Coronary artery (tissue), 2 donors: ENCODE measurements at regions not wholly inside any gene's neighbourhood (a gene's known extent, or its start where the extent isn't known, plus 50 kb on each side); places are given as distances from the start of the nearest gene placed in this dataset.
A peak's percentile ranks its signal among the peaks of the same experiment; 100 is the strongest.

ENCODE experiments used
- DNase-seq: peaks from one replicate; pipeline ENCODE4 v3.0.0-alpha.2; 2017; ENCODE audit warnings: low spot score
- H3K27ac ChIP-seq, 2 donors: fragments of 200-600 bp; sonication (generic); one replicate each; pipeline ENCODE4 v1.5.1; 2016 to 2019
- H3K4me3 ChIP-seq: fragments of 200-600 bp; sonication (generic); 2 replicates; pipeline ENCODE4 v1.5.1; 2016; ENCODE audit warnings: mild to moderate bottlenecking, moderate library complexity
- CTCF ChIP-seq: fragments of 200-600 bp; sonication (generic); IDR thresholded peaks from one replicate; pipeline ENCODE4 v1.5.1; 2019; ENCODE audit warnings: antibody characterized with exemption

- no peak overlapping the region for H3K4me3 ChIP-seq
- no peak for DNase-seq
- no peak overlapping the region for H3K27ac ChIP-seq
- TF ChIP-seq CTCF: no peak
These were observed 316.3 kb downstream of the BCL11B start for GRCh38 chr14:98955741-98956070.

GRCh38 chr14:98956181-98956580 lies 315.8 kb downstream of the BCL11B start:
- H3K27ac ChIP-seq: peak overlapping the region in 1 of 2 donors; percentile 22
- no peak for TF ChIP-seq CTCF
- H3K4me3 ChIP-seq: no peak overlapping the region
- no peak for DNase-seq

GRCh38 chr14:98956661-98957060 lies 315.3 kb downstream of the BCL11B start:
- DNase-seq: no peak
- peak overlapping the region in 1 of 2 donors; percentile 72 for H3K27ac ChIP-seq
- no peak for TF ChIP-seq CTCF
- H3K4me3 ChIP-seq: no peak overlapping the region

GRCh38 chr14:98957211-98958047 lies 314.6 kb downstream of the BCL11B start:
- Histone ChIP-seq H3K27ac (peak overlapping the region in 1 of 2 donors; percentile 72), H3K4me3 (no peak overlapping the region)
- TF ChIP-seq CTCF: no peak
- DNase-seq: peak; percentile 84

GRCh38 chr14:98958048-98958631 lies 313.9 kb downstream of the BCL11B start:
- no peak overlapping the region for H3K4me3 ChIP-seq
- peak overlapping the region in 1 of 2 donors; percentile 72 for H3K27ac ChIP-seq
- no peak for DNase-seq
- TF ChIP-seq CTCF: no peak

- no peak overlapping the region for H3K27ac ChIP-seq
- H3K4me3 ChIP-seq: no peak overlapping the region
- DNase-seq: no peak
- no peak for TF ChIP-seq CTCF
These were observed 313.4 kb downstream of the BCL11B start for GRCh38 chr14:98958632-98959031.

- no peak for TF ChIP-seq CTCF
- Histone ChIP-seq H3K27ac (no peak overlapping the region), H3K4me3 (no peak overlapping the region)
- DNase-seq: no peak
These were observed 312.6 kb downstream of the BCL11B start for GRCh38 chr14:98959410-98959809.
